Neuronal stem cell (in vitro differentiated cells): ENCODE measurements at regions not wholly inside any gene's neighbourhood (a gene's known extent, or its start where the extent isn't known, plus 50 kb on each side); places are given as distances from the start of the nearest gene placed in this dataset.

ENCODE experiments used
- DNase-seq: peaks from one replicate; pipeline ENCODE4 v3.0.0-alpha.2; 2013; ENCODE audit warnings: low spot score
- H2AFZ ChIP-seq: one replicate; pipeline ENCODE4 v1.6.1; 2013; ENCODE audit warnings: mild to moderate bottlenecking, low read length, inconsistent platforms
- H2AK5ac ChIP-seq: 2 replicates; pipeline ENCODE4 v1.6.1; 2013; ENCODE audit warnings: low read depth, mild to moderate bottlenecking, inconsistent platforms, low read length, moderate library complexity, mixed read lengths
- H2BK120ac ChIP-seq: 2 replicates; pipeline ENCODE4 v1.6.1; 2013; ENCODE audit warnings: low read depth, mild to moderate bottlenecking, inconsistent platforms, low read length, moderate library complexity, mixed read lengths
- H2BK12ac ChIP-seq: one replicate; pipeline ENCODE4 v1.6.1; 2013; ENCODE audit warnings: low read length, inconsistent platforms
- H2BK15ac ChIP-seq: 2 replicates; pipeline ENCODE4 v1.6.1; 2013; ENCODE audit warnings: mild to moderate bottlenecking, low read length, inconsistent platforms, mixed read lengths
- H2BK5ac ChIP-seq: one replicate; pipeline ENCODE4 v1.6.1; 2013; ENCODE audit warnings: inconsistent platforms, mild to moderate bottlenecking, low read length, moderate library complexity
- H3K14ac ChIP-seq: one replicate; pipeline ENCODE4 v1.6.1; 2013; ENCODE audit warnings: low read length, inconsistent platforms
- H3K18ac ChIP-seq: 2 replicates; pipeline ENCODE4 v1.6.1; 2013; ENCODE audit warnings: low read length, inconsistent platforms
- H3K23ac ChIP-seq: 2 replicates; pipeline ENCODE4 v1.6.1; 2013; ENCODE audit warnings: low read depth, mild to moderate bottlenecking, mixed read lengths, low read length, inconsistent platforms; ENCODE audit not compliant: poor library complexity
- H3K27ac ChIP-seq: replicated peaks from 3 replicates; pipeline ENCODE4 v1.5.1; 2013; ENCODE audit warnings: low read length, inconsistent platforms
- H3K27me3 ChIP-seq, 3 experiments: 2 replicates each; pipeline ENCODE4 v1.6.1; 2013; ENCODE audit warnings: low read length in 3 of 3, mild to moderate bottlenecking in 2 of 3, inconsistent platforms in 1 of 3, low read depth in 1 of 3, mixed read lengths in 1 of 3, moderate library complexity in 1 of 3; ENCODE audit not compliant: control insufficient read depth in 3 of 3, insufficient read depth in 3 of 3
- H3K36me3 ChIP-seq, 2 donors: replicated peaks in 1 of 2; 2 replicates each; pipeline ENCODE4 v1.6.1; 2013; ENCODE audit warnings: low read length in 2 of 2; ENCODE audit not compliant: control insufficient read depth in 2 of 2, insufficient read depth in 2 of 2
- H3K4ac ChIP-seq: 2 replicates; pipeline ENCODE4 v1.6.1; 2013; ENCODE audit warnings: inconsistent platforms, mild to moderate bottlenecking, low read length, moderate library complexity
- H3K4me1 ChIP-seq, 2 donors: 1 replicate in 1 of 2; 2 replicates in 1 of 2; pipeline ENCODE4 v1.6.1; 2013; ENCODE audit warnings: low read length in 2 of 2, low read depth in 1 of 2; ENCODE audit not compliant: control insufficient read depth in 2 of 2, insufficient read depth in 1 of 2
- H3K4me2 ChIP-seq: one replicate; pipeline ENCODE4 v1.6.1; 2013; ENCODE audit warnings: mild to moderate bottlenecking, low read length, inconsistent platforms; ENCODE audit not compliant: insufficient read depth, poor library complexity, severe bottlenecking
- H3K4me3 ChIP-seq, 2 donors: 2 replicates each; pipeline ENCODE4 v1.5.1; 2013; ENCODE audit warnings: low read length in 2 of 2, mild to moderate bottlenecking in 2 of 2, inconsistent platforms in 1 of 2, moderate library complexity in 1 of 2
- H3K79me1 ChIP-seq: one replicate; pipeline ENCODE4 v1.6.1; 2013; ENCODE audit warnings: low read depth, mild to moderate bottlenecking, inconsistent platforms, low read length, moderate library complexity
- H3K9ac ChIP-seq: one replicate; pipeline ENCODE4 v1.6.1; 2013; ENCODE audit warnings: mild to moderate bottlenecking, low read depth, low read length, inconsistent platforms; ENCODE audit not compliant: poor library complexity
- H3K9me3 ChIP-seq, 2 donors: replicated peaks in 1 of 2; 2 replicates each; pipeline versions ENCODE3 to v1.6.1; 2013; ENCODE audit warnings: low read length in 2 of 2, mild to moderate bottlenecking in 2 of 2, inconsistent platforms in 1 of 2, low read depth in 1 of 2, mixed read lengths in 1 of 2, moderate library complexity in 1 of 2; ENCODE audit not compliant: control insufficient read depth in 2 of 2, insufficient read depth in 1 of 2
- H4K8ac ChIP-seq: one replicate; pipeline ENCODE4 v1.6.1; 2013; ENCODE audit warnings: low read depth, mild to moderate bottlenecking, inconsistent platforms, low read length, moderate library complexity
- H4K91ac ChIP-seq: one replicate; pipeline ENCODE4 v1.6.1; 2013; ENCODE audit warnings: low read length, low read depth, mild to moderate bottlenecking, inconsistent platforms; ENCODE audit not compliant: poor library complexity
- WGBS, 2 donors: extraction: QIAGEN DNeasy Blood & Tissue Kit; methylation state at CpG; one replicate each; pipeline ENCODE4 v1.1.7; 2013; ENCODE audit warnings: missing lambda C conversion rate in 2 of 2, mixed read lengths in 1 of 2; ENCODE audit not compliant: insufficient read length in 2 of 2, insufficient replicate concordance in 1 of 2; ENCODE audit errors: extremely low coverage in 2 of 2; 5-methylcytosine and 5-hydroxymethylcytosine counted together

DNA sequence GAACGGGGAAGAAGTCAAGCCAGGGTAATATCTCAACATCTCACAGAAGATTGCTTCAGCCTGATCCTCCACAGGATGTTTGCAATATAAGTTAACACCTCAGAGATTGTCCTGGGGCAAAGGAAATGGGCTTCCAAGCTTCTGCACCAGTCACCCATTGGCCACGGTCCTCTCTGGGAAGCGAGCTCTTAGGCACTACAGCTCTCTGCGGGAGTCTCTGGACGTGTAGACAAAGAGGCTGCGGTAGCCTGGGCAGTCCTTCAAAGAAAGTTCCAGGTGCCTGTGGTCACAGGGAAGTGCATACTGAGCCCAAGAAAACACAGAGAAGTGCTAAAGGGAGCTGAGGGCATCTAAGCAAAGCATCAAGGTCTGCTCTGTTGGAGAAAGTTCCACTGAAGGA lies 805.7 kb downstream of the DIAPH3 start:
- no peak overlapping the region for H2AFZ ChIP-seq
- H3K27me3 ChIP-seq = no peaks in the 10 kb centered on the region
- no CpG with 5 or more reads among the region's 6 CpGs for WGBS, 2 donors
- no peak overlapping the region for H3K14ac ChIP-seq
- H3K4ac ChIP-seq = no peak overlapping the region
- no peak overlapping the region for H2BK5ac ChIP-seq
- H3K4me1 ChIP-seq = no peaks in the 10 kb centered on the region
- no peak overlapping the region for H2BK120ac ChIP-seq
- no peak overlapping the region for H4K8ac ChIP-seq
- no peak overlapping the region for H3K23ac ChIP-seq
- H4K91ac ChIP-seq = no peak overlapping the region
- H3K4me2 ChIP-seq = no peak overlapping the region
- H2AK5ac ChIP-seq = no peak overlapping the region
- H3K27ac ChIP-seq = no peak overlapping the region
- no peak overlapping the region for H3K4me3 ChIP-seq
- H2BK12ac ChIP-seq = no peak overlapping the region
- H3K9ac ChIP-seq = no peak overlapping the region
- no peak overlapping the region for H2BK15ac ChIP-seq
- H3K79me1 ChIP-seq = no peaks in the 10 kb centered on the region
- no peak for DNase-seq
- no peak overlapping the region for H3K18ac ChIP-seq
- H3K36me3 ChIP-seq = no peaks in the 10 kb centered on the region
- peaks cover 0 to 2% of the 10 kb centered on the region in 2 donors for H3K9me3 ChIP-seq

DNA sequence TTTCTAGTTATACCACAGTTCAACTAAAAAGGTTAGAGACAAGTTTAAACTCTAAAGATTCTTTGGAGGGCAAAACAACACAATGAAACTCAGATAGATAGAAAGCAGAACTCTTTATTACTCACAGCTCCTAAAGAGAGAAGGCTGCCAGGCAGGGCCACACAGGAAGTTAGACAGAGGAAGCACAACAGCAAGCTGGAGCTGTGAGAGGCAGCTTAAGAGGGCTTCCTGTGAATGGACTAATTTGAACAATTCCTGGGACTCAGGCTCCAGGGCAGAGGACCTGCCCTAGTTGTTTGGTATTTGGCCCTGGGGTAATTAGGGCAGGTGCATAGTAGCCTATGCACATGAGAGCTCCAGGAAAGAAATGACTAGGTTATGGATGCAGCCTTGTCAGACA lies 803.6 kb downstream of the DIAPH3 start:
- Histone ChIP-seq H3K27me3 (no peaks in the 10 kb centered on the region), H3K9me3 (peaks cover 0 to 2% of the 10 kb centered on the region in 2 donors), H3K14ac (no peak overlapping the region), H2BK120ac (no peak overlapping the region), H3K18ac (no peak overlapping the region), H2BK12ac (no peak overlapping the region), H2AFZ (peak overlapping the region; percentile 79), H3K36me3 (no peaks in the 10 kb centered on the region), H3K9ac (no peak overlapping the region), H2BK15ac (no peak overlapping the region), H3K4me1 (peaks cover 4 to 6% of the 10 kb centered on the region in 2 donors), H3K4me3 (no peak overlapping the region), H2AK5ac (no peak overlapping the region), H4K8ac (no peak overlapping the region), H4K91ac (no peak overlapping the region), H3K23ac (no peak overlapping the region), H3K4ac (no peak overlapping the region), H3K4me2 (no peak overlapping the region), H3K27ac (no peak overlapping the region), H3K79me1 (no peaks in the 10 kb centered on the region), H2BK5ac (no peak overlapping the region)
- no peak for DNase-seq

DNA sequence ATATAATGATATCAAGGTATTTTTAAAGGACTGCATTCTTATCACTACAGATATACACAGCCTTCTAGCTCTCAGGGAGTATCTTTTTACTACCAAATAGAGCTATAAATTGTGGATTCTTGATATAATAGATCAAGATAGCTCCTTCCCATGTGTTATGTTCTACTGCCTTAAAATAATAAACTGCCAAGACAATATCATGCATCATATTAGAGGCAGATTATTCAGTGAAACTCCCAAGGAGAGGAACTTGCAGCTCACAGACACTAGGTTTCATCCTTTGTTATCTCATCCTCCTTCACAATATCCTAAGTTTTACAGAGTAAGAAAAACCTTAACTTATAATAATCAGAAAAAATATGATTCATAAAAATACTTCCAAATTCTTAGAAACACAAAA lies 802.8 kb downstream of the DIAPH3 start:
- H3K9me3 ChIP-seq = peaks cover 0 to 2% of the 10 kb centered on the region in 2 donors
- H3K23ac ChIP-seq = no peak overlapping the region
- H3K9ac ChIP-seq = no peak overlapping the region
- H2BK5ac ChIP-seq = no peak overlapping the region
- no peak overlapping the region for H3K18ac ChIP-seq
- no peak overlapping the region for H3K4me2 ChIP-seq
- H2AFZ ChIP-seq = no peak overlapping the region
- H3K27me3 ChIP-seq = no peaks in the 10 kb centered on the region
- no peak overlapping the region for H3K4me3 ChIP-seq
- no peak overlapping the region for H3K14ac ChIP-seq
- no peak overlapping the region for H4K91ac ChIP-seq
- H3K27ac ChIP-seq = no peak overlapping the region
- H2BK120ac ChIP-seq = no peak overlapping the region
- H3K79me1 ChIP-seq = no peaks in the 10 kb centered on the region
- no peak overlapping the region for H4K8ac ChIP-seq
- H2BK15ac ChIP-seq = no peak overlapping the region
- H2BK12ac ChIP-seq = no peak overlapping the region
- H3K4ac ChIP-seq = no peak overlapping the region
- H2AK5ac ChIP-seq = no peak overlapping the region
- no peak for DNase-seq
- no peaks in the 10 kb centered on the region for H3K36me3 ChIP-seq
- peaks cover 4 to 6% of the 10 kb centered on the region in 2 donors for H3K4me1 ChIP-seq

DNA sequence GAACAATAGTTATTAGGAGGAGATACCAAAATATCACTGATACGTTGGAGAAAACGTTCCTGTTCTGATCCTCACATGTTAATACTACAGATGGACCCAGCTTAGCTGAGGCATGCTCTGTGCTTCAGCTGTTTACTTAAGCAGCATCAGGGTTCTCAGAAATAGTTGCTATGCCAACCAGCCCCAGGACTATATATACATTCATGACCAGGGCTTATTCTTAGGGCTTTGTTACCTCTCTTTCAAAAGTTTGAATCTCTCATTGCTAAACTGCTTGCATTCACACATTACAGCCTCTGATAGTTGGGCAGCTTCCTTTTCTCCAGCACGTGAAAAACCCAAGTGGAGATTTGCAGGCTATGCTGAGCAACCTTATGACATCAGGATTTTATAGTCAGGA lies 800.4 kb downstream of the DIAPH3 start:
- Histone ChIP-seq H3K79me1 (no peaks in the 10 kb centered on the region), H4K8ac (no peak overlapping the region), H3K9me3 (no peaks in the 10 kb centered on the region), H2BK15ac (no peak overlapping the region), H3K27ac (no peak overlapping the region), H4K91ac (no peak overlapping the region), H3K4me3 (no peak overlapping the region), H2AK5ac (no peak overlapping the region), H3K9ac (no peak overlapping the region), H3K23ac (no peak overlapping the region), H3K4me2 (no peak overlapping the region), H3K36me3 (no peaks in the 10 kb centered on the region), H2AFZ (peak overlapping the region; percentile 13), H2BK12ac (no peak overlapping the region), H3K4ac (no peak overlapping the region), H3K4me1 (peaks cover 4 to 6% of the 10 kb centered on the region in 2 donors), H3K18ac (no peak overlapping the region), H2BK120ac (no peak overlapping the region), H3K14ac (no peak overlapping the region), H2BK5ac (no peak overlapping the region), H3K27me3 (no peaks in the 10 kb centered on the region)
- no peak for DNase-seq
- WGBS, 2 donors = no CpG with 5 or more reads among the region's 3 CpGs
